ENCODE measurements at regions not wholly inside any gene's neighbourhood (a gene's known extent, or its start where the extent isn't known, plus 50 kb on each side); places are given as distances from the start of the nearest gene placed in this dataset.

DNA sequence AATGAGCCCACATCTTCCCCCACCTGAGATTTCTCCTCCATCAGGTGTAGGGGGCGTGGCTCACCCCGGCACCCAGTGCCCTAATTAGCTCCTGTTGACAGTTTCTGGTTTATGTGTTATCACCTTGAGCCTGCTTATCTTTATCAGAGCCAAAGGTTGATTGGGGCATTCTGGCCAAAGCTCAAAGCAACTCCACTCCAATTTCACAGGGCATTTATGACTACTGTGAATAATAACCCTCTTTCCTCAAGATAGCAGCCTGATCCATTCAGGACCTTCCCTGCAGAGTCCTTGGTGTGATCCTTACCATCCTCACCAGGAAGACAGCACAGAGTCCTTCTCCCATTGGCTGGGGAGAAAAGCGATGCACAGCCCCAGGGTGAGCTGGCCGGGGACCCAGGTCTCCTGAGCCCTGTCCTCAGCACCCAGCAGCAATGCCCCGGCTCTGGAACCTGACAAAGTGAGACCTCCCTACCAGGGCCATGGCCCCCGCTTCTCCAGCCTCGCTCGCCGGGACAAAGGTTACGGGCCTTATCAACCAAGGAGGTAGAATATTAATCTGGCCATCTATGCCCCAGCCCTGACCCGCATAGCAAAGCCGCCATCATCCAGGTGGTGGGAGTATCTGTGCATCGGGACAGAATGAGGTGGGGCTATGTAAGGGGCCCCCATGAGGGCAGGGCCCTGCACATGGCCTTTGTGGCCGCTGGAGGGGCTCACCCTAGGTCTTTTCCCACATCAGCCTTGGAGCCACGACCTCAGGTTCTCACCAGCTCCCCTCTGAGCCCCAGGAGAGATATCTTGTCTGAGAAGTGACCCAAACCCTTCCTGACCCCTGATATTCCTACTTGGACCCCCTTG is 64.5 kb downstream of the ZFP36L2 start:
- H2AFZ ChIP-seq (ENCODE audit: low read length), result no peak overlapping the region
- no peak overlapping the region for H3K4me3 ChIP-seq (ENCODE audit: low read length, poor library complexity, severe bottlenecking)
- TF ChIP-seq EZH2phosphoT487 (IDR thresholded peaks at IDR 0.05; ENCODE audit: borderline replicate concordance), result no peak
- TF ChIP-seq, protein P1, sequence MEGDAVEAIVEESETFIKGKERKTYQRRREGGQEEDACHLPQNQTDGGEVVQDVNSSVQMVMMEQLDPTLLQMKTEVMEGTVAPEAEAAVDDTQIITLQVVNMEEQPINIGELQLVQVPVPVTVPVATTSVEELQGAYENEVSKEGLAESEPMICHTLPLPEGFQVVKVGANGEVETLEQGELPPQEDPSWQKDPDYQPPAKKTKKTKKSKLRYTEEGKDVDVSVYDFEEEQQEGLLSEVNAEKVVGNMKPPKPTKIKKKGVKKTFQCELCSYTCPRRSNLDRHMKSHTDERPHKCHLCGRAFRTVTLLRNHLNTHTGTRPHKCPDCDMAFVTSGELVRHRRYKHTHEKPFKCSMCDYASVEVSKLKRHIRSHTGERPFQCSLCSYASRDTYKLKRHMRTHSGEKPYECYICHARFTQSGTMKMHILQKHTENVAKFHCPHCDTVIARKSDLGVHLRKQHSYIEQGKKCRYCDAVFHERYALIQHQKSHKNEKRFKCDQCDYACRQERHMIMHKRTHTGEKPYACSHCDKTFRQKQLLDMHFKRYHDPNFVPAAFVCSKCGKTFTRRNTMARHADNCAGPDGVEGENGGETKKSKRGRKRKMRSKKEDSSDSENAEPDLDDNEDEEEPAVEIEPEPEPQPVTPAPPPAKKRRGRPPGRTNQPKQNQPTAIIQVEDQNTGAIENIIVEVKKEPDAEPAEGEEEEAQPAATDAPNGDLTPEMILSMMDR (conservative IDR thresholded peaks at IDR 0.05; ENCODE audit: low read length), result no peak
- H3K36me3 ChIP-seq (ENCODE audit: insufficient read depth, low read length), result no peaks in the 10 kb centered on the region
- H3K79me2 ChIP-seq (ENCODE audit: insufficient read depth, low read length), result no peaks in the 10 kb centered on the region
- H4K20me1 ChIP-seq (ENCODE audit: insufficient read depth, low read length, poor library complexity, severe bottlenecking), result no peaks in the 10 kb centered on the region
- H3K27me3 ChIP-seq (ENCODE audit: insufficient read depth, low read length, poor library complexity, severe bottlenecking), result no peaks in the 10 kb centered on the region
- no peaks in the 10 kb centered on the region for H3K9me3 ChIP-seq (ENCODE audit: insufficient read depth, low read depth, low read length)
- no peaks in the 10 kb centered on the region for H3K9me2 ChIP-seq (replicated peaks; ENCODE audit: low read depth, low read length)
- no peak overlapping the region for H3K4me2 ChIP-seq (ENCODE audit: low read depth, low read length, poor library complexity, severe bottlenecking)
- H3K4me1 ChIP-seq (ENCODE audit: insufficient read depth, low read length, poor library complexity, severe bottlenecking), result peaks cover 11% of the 10 kb centered on the region
- no peak overlapping the region for H3K9ac ChIP-seq (ENCODE audit: low read depth, low read length, poor library complexity, severe bottlenecking)
- H3F3A ChIP-seq (ENCODE audit: low read depth), result no peaks in the 10 kb centered on the region

DNA sequence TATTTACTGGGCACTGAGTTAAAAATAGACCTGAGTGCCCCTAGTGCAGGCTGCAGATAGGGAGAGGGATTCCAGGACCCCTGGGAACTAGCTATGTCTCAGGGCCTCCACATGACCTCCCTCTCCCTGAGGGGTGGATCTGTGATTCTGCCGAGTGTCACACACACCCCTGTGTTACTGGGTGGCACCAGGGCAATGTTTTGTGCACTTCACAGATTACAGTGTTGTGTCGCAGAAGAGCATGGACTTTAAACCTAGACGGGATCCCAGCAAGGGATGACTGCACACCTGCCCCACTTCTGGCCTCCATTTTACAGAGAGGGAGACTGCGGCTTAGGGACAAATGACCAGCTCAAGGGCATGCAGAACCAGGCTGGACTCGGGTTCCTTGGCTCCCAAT is 65.6 kb downstream of the ZFP36L2 start:
- no peaks in the 10 kb centered on the region for H3K9me3 ChIP-seq (ENCODE audit: insufficient read depth, low read depth, low read length)
- H3K27me3 ChIP-seq (ENCODE audit: insufficient read depth, low read length, poor library complexity, severe bottlenecking), result no peaks in the 10 kb centered on the region
- TF ChIP-seq EZH2phosphoT487 (IDR thresholded peaks at IDR 0.05; ENCODE audit: borderline replicate concordance), result no peak
- TF ChIP-seq, protein P1 (conservative IDR thresholded peaks at IDR 0.05; ENCODE audit: low read length), result no peak
- H3K4me3 ChIP-seq (ENCODE audit: low read length, poor library complexity, severe bottlenecking), result no peak overlapping the region
- H3F3A ChIP-seq (ENCODE audit: low read depth), result no peaks in the 10 kb centered on the region
- no peaks in the 10 kb centered on the region for H3K9me2 ChIP-seq (replicated peaks; ENCODE audit: low read depth, low read length)
- no peak overlapping the region for H3K9ac ChIP-seq (ENCODE audit: low read depth, low read length, poor library complexity, severe bottlenecking)
- H3K36me3 ChIP-seq (ENCODE audit: insufficient read depth, low read length), result no peaks in the 10 kb centered on the region
- H3K79me2 ChIP-seq (ENCODE audit: insufficient read depth, low read length), result no peaks in the 10 kb centered on the region
- H2AFZ ChIP-seq (ENCODE audit: low read length), result no peak overlapping the region
- no peaks in the 10 kb centered on the region for H4K20me1 ChIP-seq (ENCODE audit: insufficient read depth, low read length, poor library complexity, severe bottlenecking)
- H3K4me1 ChIP-seq (ENCODE audit: insufficient read depth, low read length, poor library complexity, severe bottlenecking), result peaks cover 11% of the 10 kb centered on the region
- no peak overlapping the region for H3K4me2 ChIP-seq (ENCODE audit: low read depth, low read length, poor library complexity, severe bottlenecking)

DNA sequence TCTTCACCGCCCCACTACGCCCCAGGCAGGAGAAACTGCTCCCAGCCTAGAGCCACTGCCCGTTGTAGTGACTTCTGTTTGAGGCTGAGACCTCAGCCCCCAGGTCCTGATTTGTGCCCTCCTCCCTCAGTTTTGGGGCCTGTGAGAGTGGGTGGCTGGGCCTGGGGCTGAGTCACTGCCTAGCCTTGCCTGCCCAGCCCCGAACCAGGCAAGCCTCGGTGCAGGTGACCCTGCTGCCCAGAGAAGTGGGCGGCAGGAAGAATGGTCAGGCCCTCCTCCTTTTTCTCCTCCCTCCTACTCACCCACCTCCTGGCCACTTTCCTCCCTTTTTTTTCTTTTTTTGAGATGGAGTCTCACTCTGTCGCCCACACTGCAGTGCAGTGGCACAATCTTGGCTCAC is 66.6 kb downstream of the ZFP36L2 start:
- no peaks in the 10 kb centered on the region for H3K79me2 ChIP-seq (ENCODE audit: insufficient read depth, low read length)
- no peaks in the 10 kb centered on the region for H3K9me2 ChIP-seq (replicated peaks; ENCODE audit: low read depth, low read length)
- H2AFZ ChIP-seq (ENCODE audit: low read length), result no peak overlapping the region
- no peak overlapping the region for H3K9ac ChIP-seq (ENCODE audit: low read depth, low read length, poor library complexity, severe bottlenecking)
- H3K27me3 ChIP-seq (ENCODE audit: insufficient read depth, low read length, poor library complexity, severe bottlenecking), result no peaks in the 10 kb centered on the region
- no peaks in the 10 kb centered on the region for H3K9me3 ChIP-seq (ENCODE audit: insufficient read depth, low read depth, low read length)
- H3K4me1 ChIP-seq (ENCODE audit: insufficient read depth, low read length, poor library complexity, severe bottlenecking), result peaks cover 11% of the 10 kb centered on the region
- H3F3A ChIP-seq (ENCODE audit: low read depth), result no peaks in the 10 kb centered on the region
- H3K4me2 ChIP-seq (ENCODE audit: low read depth, low read length, poor library complexity, severe bottlenecking), result no peak overlapping the region
- H3K4me3 ChIP-seq (ENCODE audit: low read length, poor library complexity, severe bottlenecking), result no peak overlapping the region
- no peaks in the 10 kb centered on the region for H4K20me1 ChIP-seq (ENCODE audit: insufficient read depth, low read length, poor library complexity, severe bottlenecking)
- no peaks in the 10 kb centered on the region for H3K36me3 ChIP-seq (ENCODE audit: insufficient read depth, low read length)
- TF ChIP-seq, protein P1 (conservative IDR thresholded peaks at IDR 0.05; ENCODE audit: low read length), result no peak
- TF ChIP-seq EZH2phosphoT487 (IDR thresholded peaks at IDR 0.05; ENCODE audit: borderline replicate concordance), result no peak

Measured in Loucy (cell line).